ENCODE measurements at regions not wholly inside any gene's neighbourhood (a gene's known extent, or its start where the extent isn't known, plus 50 kb on each side); places are given as distances from the start of the nearest gene placed in this dataset.

GRCh38 chr2:185188656-185189055, 549.9 kb upstream of the FSIP2 start:
- Mint-ChIP-seq H3K27me3 (ENCODE audit: insufficient read depth) (no peaks in the 10 kb centered on the region), H3K27ac (no peak overlapping the region), H3K36me3 (ENCODE audit: low read depth) (no peaks in the 10 kb centered on the region), H3K4me3 (no peak overlapping the region), H3K4me1 (no peaks in the 10 kb centered on the region), H3K9me3 (peaks cover 8% of the 10 kb centered on the region)
- Histone ChIP-seq H3K4me3 (ENCODE audit: low read length) (no peak overlapping the region), H3K4me1 (ENCODE audit: control insufficient read depth, insufficient read depth, low read length) (no peaks in the 10 kb centered on the region), H3K9ac (ENCODE audit: extremely low read depth, low read length, poor library complexity, severe bottlenecking) (no peak overlapping the region), H3K36me3 (ENCODE audit: control insufficient read depth, insufficient read depth, low read length) (no peaks in the 10 kb centered on the region), H3K9me3 (ENCODE audit: control insufficient read depth, low read length) (no peaks in the 10 kb centered on the region), H3K27ac (ENCODE audit: low read depth, low read length) (no peak overlapping the region), H3K27me3 (ENCODE audit: control insufficient read depth, insufficient read depth, low read length, poor library complexity, severe bottlenecking) (no peaks in the 10 kb centered on the region)
- DNase-seq = no peak
- no peak for TF ChIP-seq CTCF (conservative IDR thresholded peaks at IDR 0.05)

- 67 to 89% methylated on average over 1 of the region's 1 CpG for WGBS, 2 experiments (ENCODE audit: insufficient coverage in 1 of 2, insufficient read length in 1 of 2)
- TF ChIP-seq CTCF (conservative IDR thresholded peaks at IDR 0.05) = no peak
- DNase-seq = no peak
- Histone ChIP-seq H3K9me3 (ENCODE audit: control insufficient read depth, low read length) (no peaks in the 10 kb centered on the region), H3K36me3 (ENCODE audit: control insufficient read depth, insufficient read depth, low read length) (no peaks in the 10 kb centered on the region), H3K9ac (ENCODE audit: extremely low read depth, low read length, poor library complexity, severe bottlenecking) (no peak overlapping the region), H3K27ac (ENCODE audit: low read depth, low read length) (no peak overlapping the region), H3K4me1 (ENCODE audit: control insufficient read depth, insufficient read depth, low read length) (no peaks in the 10 kb centered on the region), H3K4me3 (ENCODE audit: low read length) (no peak overlapping the region), H3K27me3 (ENCODE audit: control insufficient read depth, insufficient read depth, low read length, poor library complexity, severe bottlenecking) (no peaks in the 10 kb centered on the region)
- no peaks in the 10 kb centered on the region for H3K9me3 Mint-ChIP-seq
- H3K36me3 Mint-ChIP-seq (ENCODE audit: low read depth) = no peaks in the 10 kb centered on the region
- no peak overlapping the region for H3K4me3 Mint-ChIP-seq
- no peak overlapping the region for H3K27ac Mint-ChIP-seq
- no peaks in the 10 kb centered on the region for H3K4me1 Mint-ChIP-seq
- H3K27me3 Mint-ChIP-seq (ENCODE audit: insufficient read depth) = no peaks in the 10 kb centered on the region
Measured at GRCh38 chr2:185201063-185201462, 537.5 kb upstream of the FSIP2 start.

- Histone ChIP-seq H3K27me3 (ENCODE audit: control insufficient read depth, insufficient read depth, low read length, poor library complexity, severe bottlenecking) (no peaks in the 10 kb centered on the region), H3K4me1 (ENCODE audit: control insufficient read depth, insufficient read depth, low read length) (no peaks in the 10 kb centered on the region), H3K27ac (ENCODE audit: low read depth, low read length) (no peak overlapping the region), H3K4me3 (ENCODE audit: low read length) (no peak overlapping the region), H3K9me3 (ENCODE audit: control insufficient read depth, low read length) (no peaks in the 10 kb centered on the region), H3K9ac (ENCODE audit: extremely low read depth, low read length, poor library complexity, severe bottlenecking) (no peak overlapping the region), H3K36me3 (ENCODE audit: control insufficient read depth, insufficient read depth, low read length) (no peaks in the 10 kb centered on the region)
- no peaks in the 10 kb centered on the region for H3K36me3 Mint-ChIP-seq (ENCODE audit: low read depth)
- no peaks in the 10 kb centered on the region for H3K9me3 Mint-ChIP-seq
- H3K4me3 Mint-ChIP-seq = no peak overlapping the region
- DNase-seq = no peak
- 72% methylated on average over 2 of the region's 2 CpGs; no CpG with 5 or more reads in 1 of the 2 experiments for WGBS, 2 experiments (ENCODE audit: insufficient coverage in 1 of 2, insufficient read length in 1 of 2)
- TF ChIP-seq CTCF (conservative IDR thresholded peaks at IDR 0.05) = no peak
- no peaks in the 10 kb centered on the region for H3K4me1 Mint-ChIP-seq
- H3K27me3 Mint-ChIP-seq (ENCODE audit: insufficient read depth) = no peaks in the 10 kb centered on the region
- H3K27ac Mint-ChIP-seq = no peak overlapping the region
Measured at GRCh38 chr2:185202381-185202780, 536.2 kb upstream of the FSIP2 start.
